IMR-90 (cell line): ENCODE measurements at regions not wholly inside any gene's neighbourhood (a gene's known extent, or its start where the extent isn't known, plus 50 kb on each side); places are given as distances from the start of the nearest gene placed in this dataset.

Experiments used
- ATAC-seq: fragments of 200-7000 bp; cut with Tn5 transposase; 2 replicates; pipeline ENCODE4 v1.9.1; 2020; ENCODE audit warnings: low read depth, mild to moderate bottlenecking, moderate library complexity
- BruUV-seq: library from RNA; stranded (reverse); fragments of 400-500 nt; replicated peaks from 2 replicates; lab custom pipeline; 2021; lab: Mats Ljungman, UMichigan
- CTCF ChIA-PET: fragments of 300-600 bp; formaldehyde crosslinking; extraction: SDS; loops from one replicate; lab custom pipeline; 2021; ENCODE audit warnings: antibody characterized with exemption; lab: Yijun Ruan, JAX
- POLR2A ChIA-PET: fragments of 300-600 bp; sonication (Branson Sonifier 250); formaldehyde crosslinking; loops from one replicate; lab custom pipeline; 2022; ENCODE audit warnings: antibody characterized with exemption; ENCODE audit not compliant: unreplicated experiment; lab: Charles Lee
- DNase-seq: peaks from one replicate; pipeline ENCODE4 v3.0.0; 2013
- H2AFZ ChIP-seq: replicated peaks from 2 replicates; pipeline ENCODE3; 2013; ENCODE audit warnings: low read length, mild to moderate bottlenecking; ENCODE audit not compliant: poor library complexity
- H2AK5ac ChIP-seq: 2 replicates; pipeline ENCODE4 v1.6.1; 2013; ENCODE audit warnings: low read depth, low read length, inconsistent platforms
- H2AK9ac ChIP-seq: replicated peaks from 2 replicates; pipeline ENCODE3; 2013; ENCODE audit warnings: mild to moderate bottlenecking, low read depth, low read length, moderate library complexity; ENCODE audit not compliant: poor library complexity
- H2BK120ac ChIP-seq: 2 replicates; pipeline ENCODE4 v1.6.1; 2013; ENCODE audit warnings: low read depth, low read length, inconsistent platforms
- H2BK15ac ChIP-seq: 3 replicates; pipeline ENCODE4 v1.6.1; 2013; ENCODE audit warnings: low read depth, low read length, inconsistent platforms
- H2BK20ac ChIP-seq: 2 replicates; pipeline ENCODE4 v1.6.1; 2013; ENCODE audit warnings: low read depth, mild to moderate bottlenecking, inconsistent platforms, low read length, moderate library complexity
- H2BK5ac ChIP-seq: 2 replicates; pipeline ENCODE4 v1.6.1; 2013; ENCODE audit warnings: mild to moderate bottlenecking, low read depth, low read length, inconsistent platforms; ENCODE audit not compliant: poor library complexity, severe bottlenecking
- H3K14ac ChIP-seq: replicated peaks from 2 replicates; pipeline ENCODE4 v1.6.1; 2013; ENCODE audit warnings: low read depth, low read length, inconsistent platforms
- H3K18ac ChIP-seq: 2 replicates; pipeline ENCODE4 v1.6.1; 2013; ENCODE audit warnings: low read depth, low read length, control low read depth
- H3K23ac ChIP-seq: 2 replicates; pipeline ENCODE4 v1.6.1; 2013; ENCODE audit warnings: low read depth, low read length, inconsistent platforms
- H3K27ac ChIP-seq: 2 replicates; pipeline ENCODE4 v1.5.1; 2013; ENCODE audit warnings: mild to moderate bottlenecking, control low read depth, low read length; ENCODE audit not compliant: insufficient read depth
- H3K27me3 ChIP-seq: 2 replicates; pipeline ENCODE4 v1.6.1; 2013; ENCODE audit warnings: low read length; ENCODE audit not compliant: control insufficient read depth, insufficient read depth
- H3K36me3 ChIP-seq: 2 replicates; pipeline ENCODE4 v1.6.1; 2013; ENCODE audit warnings: low read length, mixed read lengths; ENCODE audit not compliant: control insufficient read depth, insufficient read depth
- H3K4ac ChIP-seq: 2 replicates; pipeline ENCODE4 v1.6.1; 2013; ENCODE audit warnings: low read depth, low read length, inconsistent platforms
- H3K4me1 ChIP-seq: 2 replicates; pipeline ENCODE4 v1.6.1; 2013; ENCODE audit warnings: low read length, mixed read lengths; ENCODE audit not compliant: control insufficient read depth, insufficient read depth
- H3K4me2 ChIP-seq: 2 replicates; pipeline ENCODE4 v1.6.1; 2013; ENCODE audit warnings: low read depth, mild to moderate bottlenecking, control low read depth, low read length, moderate library complexity
- H3K4me3 ChIP-seq: 2 replicates; pipeline ENCODE4 v1.5.1; 2013; ENCODE audit warnings: low read depth, mild to moderate bottlenecking, control low read depth, low read length, moderate library complexity; ENCODE audit not compliant: insufficient read depth
- H3K56ac ChIP-seq: 2 replicates; pipeline ENCODE4 v1.6.1; 2013; ENCODE audit warnings: low read length, inconsistent platforms; ENCODE audit not compliant: insufficient read depth; ENCODE audit errors: extremely low read depth
- H3K79me1 ChIP-seq, 2 experiments: 2 replicates each; pipeline ENCODE4 v1.6.1; 2013; ENCODE audit warnings: low read length in 2 of 2, inconsistent platforms in 1 of 2, low read depth in 1 of 2
- H3K9ac ChIP-seq: 2 replicates; pipeline ENCODE4 v1.6.1; 2013; ENCODE audit warnings: low read depth, low read length, control low read depth
- H3K9me1 ChIP-seq: 2 replicates; pipeline ENCODE4 v1.6.1; 2013; ENCODE audit warnings: low read length, inconsistent platforms; ENCODE audit not compliant: insufficient read depth
- H3K9me3 ChIP-seq: 2 replicates; pipeline ENCODE4 v1.6.1; 2013; ENCODE audit warnings: low read length; ENCODE audit not compliant: control insufficient read depth, insufficient read depth
- H4K20me1 ChIP-seq: 2 replicates; pipeline ENCODE4 v1.6.1; 2013; ENCODE audit warnings: low read length, inconsistent platforms; ENCODE audit not compliant: insufficient read depth
- H4K5ac ChIP-seq: 2 replicates; pipeline ENCODE4 v1.6.1; 2013; ENCODE audit warnings: mild to moderate bottlenecking, low read depth, low read length, control low read depth
- H4K8ac ChIP-seq, 2 experiments: 2 replicates each; pipeline ENCODE4 v1.6.1; 2013; ENCODE audit warnings: low read depth in 2 of 2, low read length in 2 of 2, control low read depth in 1 of 2, inconsistent platforms in 1 of 2
- H4K91ac ChIP-seq: 2 replicates; pipeline ENCODE4 v1.6.1; 2013; ENCODE audit warnings: low read depth, low read length, inconsistent platforms; ENCODE audit not compliant: insufficient read depth
- BHLHE40 ChIP-seq: fragments of 150-350 bp; IDR thresholded peaks from 2 replicates; pipeline ENCODE4 v1.6.1; 2016; ENCODE audit warnings: mild to moderate bottlenecking, low read depth, low read length
- CEBPB ChIP-seq: IDR thresholded peaks from 2 replicates; pipeline ENCODE4 v1.6.1; 2012; ENCODE audit warnings: low read depth, low read length, improper control_type of control experiment
- FOS ChIP-seq: fragments of 150-350 bp; IDR thresholded peaks from 2 replicates; pipeline ENCODE4 v1.6.1; 2016; ENCODE audit warnings: low read depth, low read length
- POLR2A ChIP-seq: IDR thresholded peaks from 2 replicates; pipeline ENCODE4 v1.6.1; 2012; ENCODE audit warnings: mild to moderate bottlenecking, low read depth, low read length
- RFX5 ChIP-seq: IDR thresholded peaks from 2 replicates; pipeline ENCODE4 v1.8.0; 2012; ENCODE audit warnings: low read depth, mild to moderate bottlenecking, low read length, moderate library complexity
- SMC3 ChIP-seq: fragments of 150-350 bp; IDR thresholded peaks from 2 replicates; pipeline ENCODE4 v1.6.1; 2016; ENCODE audit warnings: low read depth, mild to moderate bottlenecking, antibody characterized with exemption, low read length, moderate library complexity
- WGBS, 2 experiments: methylation state at CpG; one replicate each; pipeline versions ENCODE4 v1.1.5 to v1.1.7; 2013; ENCODE audit warnings: missing lambda C conversion rate in 2 of 2; ENCODE audit not compliant: insufficient read length in 1 of 2; ENCODE audit errors: extremely low coverage in 2 of 2; 5-methylcytosine and 5-hydroxymethylcytosine counted together
- dilution Hi-C: fragments of 300-500 bp; cut with HindIII; formaldehyde crosslinking; loops from one replicate; pipeline ENCODE4 v1.14.3; 2018; ENCODE audit warnings: low sequenced_read_pairs; ENCODE audit not compliant: unreplicated experiment
- in situ Hi-C: fragments of 300-500 bp; cut with MboI; formaldehyde crosslinking; loops from 3 replicates; pipeline ENCODE4 v1.14.3; 2019; ENCODE audit warnings: low sequenced_read_pairs, inconsistent platforms, mixed read lengths
- intact Hi-C: fragments of 100-400 bp; cut with micrococcal nuclease; formaldehyde crosslinking; loops from 2 replicates; pipeline ENCODE4 v1.10.0; 2022
- TF ChIP-seq, protein P1 (sequence below): conservative IDR thresholded peaks from 2 replicates; pipeline ENCODE4 v1.5.1; 2012; ENCODE audit warnings: mild to moderate bottlenecking, low read depth, low read length, improper control_type of control experiment

DNA sequence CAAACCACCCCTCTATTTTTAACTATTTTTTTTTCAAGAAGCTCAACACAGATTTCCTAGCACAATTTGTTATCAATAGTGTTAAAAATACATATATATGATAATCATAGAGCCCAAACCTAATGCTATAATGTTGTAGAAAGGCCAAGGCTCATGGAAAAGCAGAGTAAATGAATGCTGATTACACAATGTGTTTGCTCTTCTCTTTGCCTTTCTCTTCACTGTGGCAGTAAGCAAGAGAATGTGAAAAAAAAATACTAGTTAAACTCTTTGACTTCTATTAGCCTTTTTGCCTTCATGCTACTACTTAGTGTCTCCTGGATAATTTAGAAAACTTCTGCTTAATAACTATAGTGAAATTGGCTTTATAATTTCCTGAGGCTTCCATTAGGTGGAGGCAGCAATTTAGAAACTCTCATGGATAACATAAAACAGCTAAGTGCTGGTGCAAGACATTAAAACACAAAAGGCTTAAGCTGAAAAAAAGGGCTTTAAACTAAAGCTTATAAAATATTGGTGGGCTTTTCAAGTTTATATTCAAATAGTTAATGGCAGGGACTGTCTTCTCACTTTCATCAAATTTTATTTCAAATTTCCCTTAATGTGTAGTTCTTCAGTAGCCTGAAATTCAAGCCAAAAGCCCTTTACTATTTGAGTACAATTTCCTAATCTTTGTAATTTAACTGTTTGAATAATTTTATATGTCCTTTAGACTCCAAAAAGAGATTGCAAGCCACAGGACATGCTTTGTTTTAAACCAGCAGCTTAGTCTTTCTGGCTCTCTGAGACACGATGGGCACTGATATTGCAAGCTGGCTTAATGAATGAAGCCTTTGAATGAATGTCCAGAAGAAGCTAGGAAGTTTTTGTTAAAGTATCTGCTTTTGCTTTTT, 2031.8 kb upstream of the CDH6 start:
- H3K4ac ChIP-seq = no peak overlapping the region
- H3K36me3 ChIP-seq = no peaks in the 10 kb centered on the region
- no TSS peak for BruUV-seq
- DNase-seq (no peak), ATAC-seq (no peak)
- POLR2A ChIA-PET = no interaction called here
- no peak overlapping the region for H2BK120ac ChIP-seq
- H2AFZ ChIP-seq = no peak overlapping the region
- intact Hi-C loops (no loop called here), dilution Hi-C loops (no loop called here), in situ Hi-C loops (no loop called here)
- WGBS, 2 experiments = 0% methylated on average over 1 of the region's 1 CpG; no CpG with 5 or more reads in 1 of the 2 experiments
- H3K27ac ChIP-seq = no peak overlapping the region
- TF ChIP-seq, protein P1, sequence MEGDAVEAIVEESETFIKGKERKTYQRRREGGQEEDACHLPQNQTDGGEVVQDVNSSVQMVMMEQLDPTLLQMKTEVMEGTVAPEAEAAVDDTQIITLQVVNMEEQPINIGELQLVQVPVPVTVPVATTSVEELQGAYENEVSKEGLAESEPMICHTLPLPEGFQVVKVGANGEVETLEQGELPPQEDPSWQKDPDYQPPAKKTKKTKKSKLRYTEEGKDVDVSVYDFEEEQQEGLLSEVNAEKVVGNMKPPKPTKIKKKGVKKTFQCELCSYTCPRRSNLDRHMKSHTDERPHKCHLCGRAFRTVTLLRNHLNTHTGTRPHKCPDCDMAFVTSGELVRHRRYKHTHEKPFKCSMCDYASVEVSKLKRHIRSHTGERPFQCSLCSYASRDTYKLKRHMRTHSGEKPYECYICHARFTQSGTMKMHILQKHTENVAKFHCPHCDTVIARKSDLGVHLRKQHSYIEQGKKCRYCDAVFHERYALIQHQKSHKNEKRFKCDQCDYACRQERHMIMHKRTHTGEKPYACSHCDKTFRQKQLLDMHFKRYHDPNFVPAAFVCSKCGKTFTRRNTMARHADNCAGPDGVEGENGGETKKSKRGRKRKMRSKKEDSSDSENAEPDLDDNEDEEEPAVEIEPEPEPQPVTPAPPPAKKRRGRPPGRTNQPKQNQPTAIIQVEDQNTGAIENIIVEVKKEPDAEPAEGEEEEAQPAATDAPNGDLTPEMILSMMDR = no peak
- TF ChIP-seq RFX5 (no peak), FOS (no peak), BHLHE40 (no peak), SMC3 (no peak), CEBPB (no peak), POLR2A (no peak)
- H4K5ac ChIP-seq = no peak overlapping the region
- H4K91ac ChIP-seq = no peak overlapping the region
- H4K8ac ChIP-seq = no peak overlapping the region
- H3K27me3 ChIP-seq = no peaks in the 10 kb centered on the region
- CTCF ChIA-PET = no interaction called here
- no peak overlapping the region for H3K9ac ChIP-seq
- H2AK5ac ChIP-seq = no peak overlapping the region
- no peak overlapping the region for H3K14ac ChIP-seq
- H3K4me1 ChIP-seq = no peaks in the 10 kb centered on the region
- no peak overlapping the region for H3K56ac ChIP-seq
- no peak overlapping the region for H3K23ac ChIP-seq
- H2AK9ac ChIP-seq = no peak overlapping the region
- H3K18ac ChIP-seq = no peak overlapping the region
- H2BK20ac ChIP-seq = no peak overlapping the region
- H3K9me3 ChIP-seq = no peaks in the 10 kb centered on the region; the same call in 1 of the 2 replicates
- no peak overlapping the region for H2BK15ac ChIP-seq
- no peak overlapping the region for H3K4me3 ChIP-seq
- no peak overlapping the region for H3K4me2 ChIP-seq
- no peaks in the 10 kb centered on the region for H3K9me1 ChIP-seq
- no peak overlapping the region for H2BK5ac ChIP-seq
- H3K79me1 ChIP-seq = no peaks in the 10 kb centered on the region
- H4K20me1 ChIP-seq = no peaks in the 10 kb centered on the region
